H1 (cell line): ENCODE measurements at regions not wholly inside any gene's neighbourhood (a gene's known extent, or its start where the extent isn't known, plus 50 kb on each side); places are given as distances from the start of the nearest gene placed in this dataset.

Source experiments
- CTCF ChIA-PET: fragments of 300-600 bp; sonication (Branson Sonifier 250); formaldehyde crosslinking; loops from one replicate; lab custom pipeline; 2021; ENCODE audit not compliant: partially characterized antibody; lab: Charles Lee
- POLR2A ChIA-PET: fragments of 300-600 bp; sonication (Branson Sonifier 250); formaldehyde crosslinking; loops from one replicate; lab custom pipeline; 2021; ENCODE audit warnings: inconsistent platforms; ENCODE audit not compliant: partially characterized antibody; lab: Charles Lee
- DNase-seq, 2 experiments: peaks; one replicate each; pipeline versions ENCODE4 v3.0.0 to v3.0.0-alpha.2; 2010 to 2022; ENCODE audit warnings: low spot score in 2 of 2, low read depth in 1 of 2, mixed read lengths in 1 of 2
- FAIRE-seq: peaks from 2 replicates; lab custom pipeline; 2011; peaks lifted over from hg19 to GRCh38; lab: Jason Lieb, UNC
- H2AFZ ChIP-seq: 2 replicates; pipeline ENCODE4 v1.8.1; 2012; ENCODE audit warnings: low read length, inconsistent platforms
- H2AK5ac ChIP-seq: 2 replicates; pipeline ENCODE4 v1.6.1; 2013; ENCODE audit warnings: low read depth, low read length
- H2BK120ac ChIP-seq: replicated peaks from 2 replicates; pipeline ENCODE3; 2013; ENCODE audit warnings: low read depth, low read length, inconsistent platforms
- H2BK12ac ChIP-seq: 2 replicates; pipeline ENCODE4 v1.6.1; 2013; ENCODE audit warnings: low read depth, low read length
- H2BK15ac ChIP-seq: 2 replicates; pipeline ENCODE4 v1.6.1; 2013; ENCODE audit warnings: low read length
- H2BK20ac ChIP-seq: 2 replicates; pipeline ENCODE4 v1.6.1; 2013; ENCODE audit warnings: low read length
- H2BK5ac ChIP-seq: 2 replicates; pipeline ENCODE4 v1.6.1; 2013; ENCODE audit warnings: low read depth, low read length
- H3K14ac ChIP-seq: 2 replicates; pipeline ENCODE4 v1.6.1; 2013; ENCODE audit warnings: inconsistent platforms; ENCODE audit not compliant: insufficient read length
- H3K18ac ChIP-seq: 2 replicates; pipeline ENCODE4 v1.6.1; 2013; ENCODE audit warnings: low read length; ENCODE audit errors: extremely low read depth
- H3K23ac ChIP-seq: 2 replicates; pipeline ENCODE4 v1.6.1; 2013; ENCODE audit warnings: inconsistent platforms; ENCODE audit not compliant: insufficient read length
- H3K23me2 ChIP-seq: 2 replicates; pipeline ENCODE4 v1.6.1; 2013; ENCODE audit warnings: low read depth, low read length
- H3K27ac ChIP-seq: 2 replicates; pipeline ENCODE4 v1.6.1; 2011; ENCODE audit warnings: low read depth, low read length, inconsistent platforms
- H3K27me3 ChIP-seq, 4 experiments: replicated peaks in 1 of 4; 1 replicate in 1 of 4; 2 replicates in 3 of 4; pipeline versions ENCODE4 v1.6.1 to v1.8.1; 2011 to 2013; ENCODE audit warnings: low read length in 3 of 4, mild to moderate bottlenecking in 3 of 4, inconsistent platforms in 2 of 4, mixed read lengths in 2 of 4, moderate library complexity in 1 of 4; ENCODE audit not compliant: control insufficient read depth in 3 of 4, insufficient read depth in 3 of 4; ENCODE audit errors: extremely low read depth in 1 of 4
- H3K36me3 ChIP-seq, 4 experiments: 2 replicates each; pipeline versions ENCODE4 v1.6.1 to v1.8.1; 2011 to 2013; ENCODE audit warnings: mild to moderate bottlenecking in 4 of 4, low read length in 3 of 4, moderate library complexity in 2 of 4, control low read depth in 1 of 4, inconsistent platforms in 1 of 4; ENCODE audit not compliant: insufficient read depth in 4 of 4, control insufficient read depth in 2 of 4
- H3K4ac ChIP-seq: replicated peaks from 2 replicates; pipeline ENCODE3; 2013; ENCODE audit warnings: low read length, low read depth, mixed read lengths, inconsistent platforms; ENCODE audit not compliant: insufficient read length
- H3K4me1 ChIP-seq, 4 experiments: replicated peaks in 1 of 4; 1 replicate in 1 of 4; 2 replicates in 3 of 4; pipeline versions ENCODE4 v1.6.1 to v1.8.1; 2011 to 2013; ENCODE audit warnings: low read length in 3 of 4, inconsistent platforms in 2 of 4, mixed read lengths in 1 of 4; ENCODE audit not compliant: insufficient read depth in 4 of 4, control insufficient read depth in 3 of 4
- H3K4me2 ChIP-seq, 2 experiments: 2 replicates each; pipeline versions ENCODE4 v1.6.1 to v1.8.1; 2011 to 2013; ENCODE audit warnings: low read depth in 2 of 2, low read length in 2 of 2, control low read depth in 1 of 2, inconsistent platforms in 1 of 2, mild to moderate bottlenecking in 1 of 2; ENCODE audit not compliant: insufficient read depth in 1 of 2
- H3K4me3 ChIP-seq, 4 experiments: fragments of 200-600, 300-600 bp in 1 of 4; sonication (generic), shearing (Covaris generic), sonication (Bioruptor Twin) in 1 of 4; 2 replicates each; pipeline versions ENCODE4 v1.5.1 to v1.8.1; 2011 to 2016; ENCODE audit warnings: low read length in 4 of 4, low read depth in 3 of 4, control low read depth in 2 of 4, inconsistent platforms in 2 of 4, mild to moderate bottlenecking in 2 of 4, mixed read lengths in 1 of 4, moderate library complexity in 1 of 4; ENCODE audit not compliant: insufficient read depth in 2 of 4; ENCODE audit errors: extremely low read depth in 1 of 4
- H3K56ac ChIP-seq: replicated peaks from 2 replicates; pipeline ENCODE3; 2013; ENCODE audit warnings: low read depth, mild to moderate bottlenecking, mixed read lengths, low read length, inconsistent platforms; ENCODE audit not compliant: insufficient read length
- H3K79me1 ChIP-seq: 2 replicates; pipeline ENCODE4 v1.6.1; 2013; ENCODE audit warnings: low read depth, low read length, control low read depth
- H3K79me2 ChIP-seq, 2 experiments: 2 replicates each; pipeline versions ENCODE4 v1.6.1 to v1.8.1; 2012 to 2013; ENCODE audit warnings: low read length in 2 of 2, mild to moderate bottlenecking in 2 of 2, inconsistent platforms in 1 of 2; ENCODE audit not compliant: insufficient read depth in 2 of 2, control insufficient read depth in 1 of 2
- H3K9ac ChIP-seq, 4 experiments: replicated peaks in 1 of 4; 1 replicate in 1 of 4; 2 replicates in 3 of 4; pipeline versions ENCODE4 v1.6.1 to v1.8.1; 2011 to 2013; ENCODE audit warnings: low read depth in 3 of 4, low read length in 3 of 4, control low read depth in 2 of 4, mild to moderate bottlenecking in 2 of 4, moderate library complexity in 2 of 4, inconsistent platforms in 1 of 4; ENCODE audit errors: extremely low read depth in 1 of 4
- H3K9me3 ChIP-seq, 2 experiments: 2 replicates each; pipeline versions ENCODE4 v1.6.1 to v1.8.1; 2012 to 2013; ENCODE audit warnings: mild to moderate bottlenecking in 2 of 2, moderate library complexity in 2 of 2, control low read depth in 1 of 2, inconsistent platforms in 1 of 2, low read depth in 1 of 2, low read length in 1 of 2, mixed read lengths in 1 of 2; ENCODE audit not compliant: insufficient read depth in 2 of 2
- H4K20me1 ChIP-seq, 2 experiments: replicated peaks in 1 of 2; 2 replicates each; pipeline versions ENCODE3 to v1.8.1; 2011 to 2013; ENCODE audit warnings: inconsistent platforms in 2 of 2, low read length in 2 of 2, mild to moderate bottlenecking in 1 of 2; ENCODE audit not compliant: insufficient read depth in 2 of 2, control insufficient read depth in 1 of 2
- H4K5ac ChIP-seq: 2 replicates; pipeline ENCODE4 v1.6.1; 2013; ENCODE audit warnings: low read length, low read depth, mixed read lengths, inconsistent platforms; ENCODE audit not compliant: insufficient read length
- H4K8ac ChIP-seq: 2 replicates; pipeline ENCODE4 v1.8.0; 2013; ENCODE audit warnings: mild to moderate bottlenecking, moderate library complexity, low read length, inconsistent platforms; ENCODE audit not compliant: insufficient read depth; ENCODE audit errors: extremely low read depth
- H4K91ac ChIP-seq: replicated peaks from 2 replicates; pipeline ENCODE3; 2013; ENCODE audit warnings: low read length, mixed read lengths, inconsistent platforms; ENCODE audit not compliant: insufficient read length
- ATF2 ChIP-seq: IDR thresholded peaks from 2 replicates; pipeline ENCODE4 v1.6.1; 2012; ENCODE audit warnings: low read length, inconsistent platforms
- BACH1 ChIP-seq: IDR thresholded peaks from 2 replicates; pipeline ENCODE4 v1.6.1; 2012; ENCODE audit warnings: low read length, improper control_type of control experiment
- CBX5 ChIP-seq: fragments of 300-800, 300-1000 bp; sonication (generic); IDR thresholded peaks from 2 replicates; pipeline ENCODE4 v1.7.1; 2016; ENCODE audit warnings: antibody characterized with exemption, low read length, low read depth
- CHD1 ChIP-seq: IDR thresholded peaks from 2 replicates; pipeline ENCODE4 v1.6.1; 2012; ENCODE audit warnings: low read depth, low read length, improper control_type of control experiment
- CHD2 ChIP-seq: IDR thresholded peaks from 2 replicates; pipeline ENCODE4 v1.6.1; 2012; ENCODE audit warnings: low read length, improper control_type of control experiment
- GTF2F1 ChIP-seq: IDR thresholded peaks from 2 replicates; pipeline ENCODE4 v1.6.1; 2012; ENCODE audit warnings: low read depth, low read length, improper control_type of control experiment, borderline replicate concordance
- HDAC2 ChIP-seq, 2 experiments: fragments of 300-600 bp in 1 of 2; sonication (generic) in 1 of 2; IDR thresholded peaks; 2 replicates each; pipeline ENCODE4 v1.6.1; 2011 to 2012; ENCODE audit warnings: low read depth in 2 of 2, low read length in 2 of 2, mild to moderate bottlenecking in 2 of 2, moderate library complexity in 2 of 2, borderline replicate concordance in 1 of 2, inconsistent platforms in 1 of 2
- KDM4A ChIP-seq: IDR thresholded peaks from one replicate; pipeline ENCODE4 v1.7.1; 2012; ENCODE audit warnings: low read depth, mild to moderate bottlenecking, moderate library complexity, low read length, inconsistent platforms; ENCODE audit not compliant: severe bottlenecking
- MAFK ChIP-seq: IDR thresholded peaks from 2 replicates; pipeline ENCODE4 v1.6.1; 2012; ENCODE audit warnings: low read depth, mild to moderate bottlenecking, improper control_type of control experiment, low read length
- POLR2A ChIP-seq, 2 experiments: IDR thresholded peaks; 1 replicate in 1 of 2; 2 replicates in 1 of 2; pipeline ENCODE4 v1.6.1; 2011; ENCODE audit warnings: low read depth in 2 of 2, low read length in 2 of 2, mild to moderate bottlenecking in 2 of 2; ENCODE audit errors: control extremely low read depth in 1 of 2
- POLR2AphosphoS5 ChIP-seq: IDR thresholded peaks from 2 replicates; pipeline ENCODE4 v1.6.1; 2011; ENCODE audit warnings: low read depth, low read length
- RXRA ChIP-seq: IDR thresholded peaks from 2 replicates; pipeline ENCODE4 v1.6.1; 2011; ENCODE audit warnings: low read depth, mild to moderate bottlenecking, low read length, moderate library complexity; ENCODE audit not compliant: insufficient read depth
- SIN3A ChIP-seq, 2 experiments: IDR thresholded peaks in 1 of 2; conservative IDR thresholded peaks in 1 of 2; 2 replicates each; pipeline ENCODE4 v1.6.1; 2011 to 2012; ENCODE audit warnings: low read length in 2 of 2, improper control_type of control experiment in 1 of 2, low read depth in 1 of 2, mild to moderate bottlenecking in 1 of 2
- TAF7 ChIP-seq: optimal IDR thresholded peaks from 2 replicates; pipeline ENCODE3; 2011; ENCODE audit warnings: low read depth, mild to moderate bottlenecking, inconsistent platforms, low read length, moderate library complexity, borderline replicate concordance
- WGBS, 2 experiments: shearing (Covaris generic) in 1 of 2; methylation state at CpG; one replicate each; pipeline versions ENCODE4 v1.1.6 to v1.1.7; 2013 to 2015; ENCODE audit warnings: low lambda C conversion rate in 2 of 2, mixed read lengths in 2 of 2, inconsistent platforms in 1 of 2, low coverage in 1 of 2, missing lambda C conversion rate in 1 of 2; ENCODE audit not compliant: insufficient replicate concordance in 2 of 2, insufficient coverage in 1 of 2, insufficient read length in 1 of 2; ENCODE audit errors: extremely low coverage in 1 of 2, missing lambda C conversion rate in 1 of 2; 5-methylcytosine and 5-hydroxymethylcytosine counted together

GRCh38 chr6:84860920-84861319, 96.5 kb upstream of the TBX18 start:
- Histone ChIP-seq H3K79me2 (no peaks in the 10 kb centered on the region), H2BK120ac (no peak overlapping the region), H3K56ac (no peak overlapping the region), H3K9ac (no peak overlapping the region), H4K91ac (no peak overlapping the region), H3K4ac (no peak overlapping the region), H3K14ac (no peak overlapping the region), H2AFZ (no peak overlapping the region), H3K23ac (no peak overlapping the region), H3K27ac (no peak overlapping the region), H3K4me1 (no peaks in the 10 kb centered on the region), H3K18ac (no peak overlapping the region), H3K79me1 (no peaks in the 10 kb centered on the region), H2BK5ac (no peak overlapping the region), H2BK20ac (no peak overlapping the region), H4K20me1 (no peaks in the 10 kb centered on the region), H3K9me3 (no peaks in the 10 kb centered on the region), H2BK12ac (no peak overlapping the region), H4K8ac (no peak overlapping the region), H3K4me2 (no peak overlapping the region), H2BK15ac (no peak overlapping the region), H3K23me2 (no peaks in the 10 kb centered on the region), H4K5ac (no peak overlapping the region), H2AK5ac (no peak overlapping the region), H3K36me3 (no peaks in the 10 kb centered on the region), H3K27me3 (no peaks in the 10 kb centered on the region), H3K4me3 (no peak overlapping the region)
- no peak for FAIRE-seq
- 85% methylated on average over 2 of the region's 2 CpGs; no CpG with 5 or more reads in 1 of the 2 experiments for WGBS, 2 experiments
- ChIA-PET POLR2A (no interaction called here), CTCF (no interaction called here)
- DNase-seq: no peak
- TF ChIP-seq HDAC2 (IDR thresholded peaks at IDR 0.05; ENCODE audit: borderline replicate concordance in 1 of 2, low read depth in 2 of 2, low read length in 2 of 2): no peak
- TF ChIP-seq RXRA: no peak
- TF ChIP-seq CBX5: no peak
- TF ChIP-seq CHD2: no peak
- TF ChIP-seq MAFK: no peak
- no peak for TF ChIP-seq GTF2F1
- no peak for TF ChIP-seq ATF2
- no peak for TF ChIP-seq KDM4A
- no peak for TF ChIP-seq POLR2A (IDR thresholded peaks at IDR 0.05; ENCODE audit: control extremely low read depth in 1 of 2, low read depth in 2 of 2, low read length in 2 of 2)
- no peak for TF ChIP-seq POLR2AphosphoS5
- TF ChIP-seq CHD1: no peak
- no peak for TF ChIP-seq SIN3A (conservative IDR thresholded peaks at IDR 0.05 in 1 of 2, IDR thresholded peaks at IDR 0.05 in 1 of 2; ENCODE audit: low read depth in 1 of 2, low read length in 2 of 2)
- TF ChIP-seq TAF7: no peak
- TF ChIP-seq BACH1: no peak
